Activated T-helper 1 cell treated with Interleukin-2 at 50 U/mL for 16 hours (primary cell): ENCODE measurements at regions not wholly inside any gene's neighbourhood (a gene's known extent, or its start where the extent isn't known, plus 50 kb on each side); places are given as distances from the start of the nearest gene placed in this dataset.

Experiments used
- DNase-seq: peaks from one replicate; pipeline ENCODE4 v3.0.0-alpha.2; 2020; ENCODE audit warnings: low read depth

DNA sequence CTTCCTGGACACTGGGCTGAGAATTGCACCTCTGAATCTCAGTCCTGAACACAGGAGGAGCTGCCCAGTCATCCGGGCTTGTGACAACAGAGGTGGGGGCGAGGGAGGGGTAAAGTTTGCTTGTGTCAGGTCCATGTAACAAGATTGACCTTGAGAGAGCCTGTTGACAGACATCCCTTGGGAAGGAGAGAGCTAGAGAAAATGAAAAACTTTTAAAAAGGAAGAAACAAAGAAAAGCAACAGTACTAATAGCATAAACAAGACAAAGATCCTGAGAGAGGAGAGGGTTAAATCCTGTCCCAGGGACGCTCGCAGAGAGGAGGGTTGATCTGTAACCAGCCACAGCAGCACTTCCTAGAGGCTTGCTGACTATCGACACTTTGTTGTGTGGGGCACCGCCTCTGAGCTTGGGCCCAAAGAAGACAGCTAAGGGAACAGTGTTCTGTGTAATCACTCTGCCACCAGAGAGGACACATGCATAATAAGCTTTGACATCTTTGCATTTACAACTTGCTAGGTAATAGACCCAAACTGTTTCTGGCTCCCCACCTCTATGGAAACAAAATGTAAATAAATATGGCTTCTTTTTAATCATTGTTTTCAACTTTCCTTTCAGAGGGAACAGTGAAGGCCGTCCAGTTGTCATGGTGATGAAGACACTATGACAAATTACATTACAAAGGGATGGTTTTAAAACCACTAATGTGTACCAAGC, 363.7 kb downstream of the CSNK1G3 start:
- DNase-seq: no peak

GRCh38 chr5:123874600-123875201, 362.7 kb downstream of the CSNK1G3 start:
- no peak for DNase-seq

- no peak for DNase-seq
These were observed 361.9 kb downstream of the CSNK1G3 start for GRCh38 chr5:123873846-123874245.

GRCh38 chr5:123871373-123871772, 359.4 kb downstream of the CSNK1G3 start:
- no peak for DNase-seq

DNA sequence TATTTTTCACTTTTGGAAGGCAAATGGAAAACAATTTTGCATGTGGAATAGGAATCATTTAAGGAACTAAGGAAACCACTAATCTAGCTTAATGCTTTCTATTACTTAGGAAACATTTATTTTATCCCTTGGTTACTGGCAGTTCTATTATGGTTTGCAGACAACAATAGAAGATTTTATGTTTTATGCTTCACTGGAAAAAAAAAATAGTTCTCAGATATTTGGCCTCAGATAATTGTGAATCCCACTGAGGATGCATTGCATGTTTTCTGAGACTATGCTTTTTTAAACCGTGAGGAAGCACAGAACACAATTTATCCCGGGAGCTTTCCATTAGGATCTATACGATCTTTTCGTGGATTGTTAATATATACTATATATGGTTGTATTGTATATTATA, 356.9 kb downstream of the CSNK1G3 start:
- DNase-seq: no peak

GRCh38 chr5:123868267-123868666, 356.3 kb downstream of the CSNK1G3 start:
- no peak for DNase-seq

DNA sequence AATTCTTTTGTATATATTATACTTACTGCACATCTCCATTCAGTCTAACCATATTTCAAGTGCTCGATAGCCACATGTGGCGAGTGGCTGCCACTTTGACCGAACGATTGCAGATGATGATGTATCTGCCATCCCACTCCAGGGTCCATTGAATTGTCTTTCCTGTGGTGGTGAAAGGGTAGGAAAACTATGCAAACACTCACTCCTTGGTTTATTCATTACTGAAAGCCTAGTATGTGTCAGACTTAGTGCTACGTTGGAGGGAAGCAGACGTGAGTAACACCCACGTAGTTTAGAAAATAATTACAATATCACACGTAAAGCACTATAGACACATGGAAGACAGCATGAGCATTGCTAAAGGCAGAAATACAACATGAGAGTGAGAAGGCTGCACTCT, 353.7 kb downstream of the CSNK1G3 start:
- no peak for DNase-seq

GRCh38 chr5:123864578-123864977, 352.6 kb downstream of the CSNK1G3 start:
- DNase-seq: no peak

GRCh38 chr5:123858938-123859337, 347.0 kb downstream of the CSNK1G3 start:
- no peak for DNase-seq

DNA sequence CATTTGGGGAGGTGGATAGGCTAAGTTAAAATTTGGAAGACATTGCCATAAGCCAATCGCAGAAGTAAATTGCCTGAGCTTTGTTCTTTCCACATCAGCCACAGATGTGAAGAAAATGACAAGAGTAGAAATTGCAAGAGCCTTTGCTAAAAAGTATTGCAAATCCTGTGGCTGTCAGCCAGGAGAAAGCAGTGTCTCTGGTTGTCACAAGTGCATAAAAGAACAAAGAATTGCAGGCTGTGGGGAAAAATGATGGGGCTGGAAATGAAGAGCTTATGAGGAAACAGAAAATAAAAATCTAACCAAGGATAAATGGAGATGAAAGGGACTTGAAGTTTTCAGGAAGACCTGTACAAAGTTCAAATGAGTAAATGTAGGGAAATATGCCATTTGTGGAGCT, 344.8 kb downstream of the CSNK1G3 start:
- DNase-seq: no peak

DNA sequence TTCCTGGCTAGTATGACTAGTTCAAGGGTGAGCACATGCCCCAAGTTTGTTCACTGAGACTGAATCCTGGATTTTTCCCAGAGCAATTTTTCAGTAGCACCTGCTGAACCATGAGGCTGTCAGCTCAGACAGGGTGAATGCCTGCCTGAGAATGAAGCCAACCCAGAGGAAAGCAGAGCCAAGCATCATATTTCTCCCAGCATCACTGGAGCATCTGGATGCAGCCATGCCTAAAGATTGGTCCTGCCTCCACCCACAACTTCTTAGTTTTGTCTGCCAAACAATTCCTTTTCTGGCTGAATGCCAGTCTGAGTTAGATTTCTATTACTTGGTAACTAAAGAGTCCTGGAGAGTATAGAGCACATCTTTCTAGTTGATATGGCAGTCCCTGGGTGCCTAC, 343.6 kb downstream of the CSNK1G3 start:
- DNase-seq: no peak

DNA sequence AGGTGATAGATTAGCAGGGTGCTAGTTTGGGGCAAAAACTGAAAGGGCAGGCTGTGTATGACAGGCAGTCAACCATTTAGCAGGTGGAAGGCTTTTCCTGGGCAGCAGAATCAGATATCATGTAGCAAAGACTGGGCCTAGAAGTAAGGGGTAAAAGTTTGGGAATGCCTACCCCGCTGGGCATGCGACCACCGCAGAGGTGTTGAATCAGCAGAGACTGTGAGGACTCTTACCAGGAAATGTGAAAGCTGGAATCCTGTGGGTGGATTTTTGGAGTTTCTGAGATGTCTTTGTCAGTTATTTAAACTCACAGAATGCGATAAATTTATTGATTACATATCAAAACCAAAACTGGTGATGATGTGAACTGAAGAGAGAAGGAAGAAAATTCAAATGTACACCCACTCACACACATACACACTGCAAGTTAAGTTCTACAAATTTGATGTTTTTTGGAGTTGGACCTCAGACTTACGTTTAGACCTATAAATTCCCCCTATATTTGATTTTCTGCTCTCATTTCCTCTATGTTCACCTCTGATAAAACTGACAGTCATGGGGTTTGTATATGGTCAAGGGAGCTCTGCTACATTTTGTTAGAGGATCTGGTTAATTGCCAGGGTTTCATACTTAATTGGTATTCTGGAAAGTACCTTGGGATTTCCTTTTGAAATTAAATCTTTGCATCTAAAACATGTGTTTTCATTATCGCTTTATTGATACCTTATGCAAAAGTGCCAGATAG, 333.6 kb downstream of the CSNK1G3 start:
- DNase-seq: no peak

GRCh38 chr5:123844873-123845272, 332.9 kb downstream of the CSNK1G3 start:
- DNase-seq: no peak

DNA sequence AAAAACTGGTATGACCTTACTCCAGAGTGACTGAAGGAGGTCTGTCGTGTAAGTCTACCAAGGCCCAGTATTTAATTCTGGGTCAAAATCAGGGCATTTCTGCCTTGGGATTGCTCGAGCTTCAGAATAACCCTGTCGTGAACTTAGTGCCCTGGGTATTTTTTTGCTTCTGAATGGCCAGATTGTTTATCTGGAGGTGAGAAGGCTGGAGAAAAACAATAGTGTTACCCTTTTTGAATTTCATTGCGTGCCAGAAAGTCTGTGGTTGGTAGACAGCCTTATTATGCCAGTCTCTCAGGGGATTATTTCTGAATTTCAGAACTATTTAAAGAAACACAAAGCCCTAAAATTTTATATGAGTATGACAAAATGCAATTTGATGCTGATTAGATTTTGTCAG, 323.4 kb downstream of the CSNK1G3 start:
- DNase-seq: no peak

DNA sequence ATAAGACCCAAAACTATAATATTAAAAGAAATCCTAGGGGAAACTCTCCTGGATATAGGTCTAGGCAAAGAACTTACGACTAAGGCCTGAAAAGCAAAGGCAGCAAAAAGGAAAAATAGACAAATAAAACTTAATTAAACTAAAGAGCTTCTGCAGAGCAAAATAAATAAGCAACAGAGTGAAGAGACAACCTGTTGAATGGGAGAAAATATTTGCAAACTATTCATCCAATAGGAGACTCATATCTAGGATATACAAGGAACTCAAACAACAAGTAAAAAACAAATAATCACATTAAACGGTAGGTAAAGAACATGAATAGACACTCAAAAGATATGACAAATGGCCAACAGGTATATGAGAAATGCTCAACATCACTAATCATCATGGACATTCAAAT, 318.6 kb downstream of the CSNK1G3 start:
- DNase-seq: no peak

DNA sequence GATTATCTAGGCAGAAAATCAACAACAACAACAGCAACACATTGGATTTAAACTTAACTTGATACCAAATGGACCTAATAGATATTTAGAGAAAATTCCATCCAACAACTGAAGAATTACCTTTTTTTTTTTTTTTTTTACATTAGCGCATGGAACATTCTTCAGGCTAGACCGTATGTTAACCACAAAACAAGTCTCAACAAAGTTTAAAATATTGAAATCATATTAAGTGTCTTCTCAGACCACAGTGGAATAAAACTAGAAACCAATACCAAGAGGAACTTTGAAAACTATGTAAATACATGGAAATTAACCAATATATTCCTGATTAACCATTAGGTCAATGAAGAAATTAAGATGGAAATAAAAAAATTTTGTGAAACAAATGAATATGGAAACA, 315.8 kb downstream of the CSNK1G3 start:
- DNase-seq: no peak

- DNase-seq: no peak
These were observed 307.9 kb downstream of the CSNK1G3 start for GRCh38 chr5:123819833-123820232.

- DNase-seq: no peak
These were observed 307.4 kb downstream of the CSNK1G3 start for GRCh38 chr5:123819386-123819785.

GRCh38 chr5:123817267-123817666, 305.3 kb downstream of the CSNK1G3 start:
- no peak for DNase-seq

- no peak for DNase-seq
These were observed 303.0 kb downstream of the CSNK1G3 start for GRCh38 chr5:123814801-123815470.

DNA sequence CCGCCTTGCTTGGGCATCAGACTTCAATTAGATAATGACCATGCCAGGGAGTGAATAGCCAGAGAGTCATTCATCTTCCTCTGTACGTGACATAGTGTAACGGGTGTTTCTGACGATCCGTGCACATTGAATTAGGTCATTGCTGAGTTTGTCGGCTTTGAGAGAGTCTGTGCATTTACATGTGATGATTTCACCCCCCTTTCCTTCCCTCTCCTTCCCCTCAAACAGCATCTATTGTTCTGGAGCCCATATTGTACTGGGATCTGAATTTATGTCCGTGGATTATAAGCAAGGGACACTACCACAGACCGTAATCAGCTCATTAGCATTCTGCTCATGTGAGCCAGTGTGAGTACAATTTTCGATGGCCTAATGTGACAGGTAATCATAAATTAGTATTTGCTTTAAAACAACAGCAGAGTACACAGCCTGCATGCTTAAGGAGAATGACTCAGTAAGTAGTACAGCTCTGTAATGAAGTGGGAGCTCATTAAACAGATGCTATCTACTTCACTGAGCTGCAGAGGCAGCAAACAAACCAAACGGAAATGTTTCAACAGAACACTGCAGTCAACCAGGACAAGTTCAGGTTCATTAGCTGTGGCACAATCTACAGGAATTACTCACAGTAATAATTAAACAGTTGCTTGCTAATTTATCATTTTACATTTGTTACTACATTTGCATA, 302.1 kb downstream of the CSNK1G3 start:
- DNase-seq: no peak

GRCh38 chr5:123813264-123813663, 301.3 kb downstream of the CSNK1G3 start:
- no peak for DNase-seq
